Sigmoid colon (tissue), 6 donors: ENCODE measurements at regions not wholly inside any gene's neighbourhood (a gene's known extent, or its start where the extent isn't known, plus 50 kb on each side); places are given as distances from the start of the nearest gene placed in this dataset.

Experiments
- DNase-seq: peaks from one replicate; pipeline ENCODE4 v3.0.0-alpha.2; 2019
- H3K27ac ChIP-seq, 4 donors: fragments of 200-600 bp; sonication (generic); one replicate each; pipeline ENCODE4 v1.5.1; 2016 to 2019; ENCODE audit warnings: mild to moderate bottlenecking in 1 of 4
- H3K27me3 ChIP-seq, 3 donors: fragments of 200-600 bp; sonication (generic); one replicate each; pipeline ENCODE4 v1.5.1; 2019; ENCODE audit warnings: mild to moderate bottlenecking in 1 of 3
- H3K36me3 ChIP-seq, 4 donors: fragments of 200-600 bp; sonication (generic); one replicate each; pipeline ENCODE4 v1.5.1; 2016 to 2019
- H3K4me1 ChIP-seq, 4 donors: fragments of 200-600 bp; sonication (generic); one replicate each; pipeline ENCODE4 v1.5.1; 2017 to 2019
- H3K4me3 ChIP-seq, 4 donors: fragments of 200-600 bp; sonication (generic); one replicate each; pipeline ENCODE4 v1.5.1; 2017 to 2019; ENCODE audit warnings: mild to moderate bottlenecking in 2 of 4, moderate library complexity in 1 of 4
- H3K9me3 ChIP-seq, 4 donors: fragments of 200-600 bp in 3 of 4; sonication (generic) in 3 of 4; one replicate each; pipeline versions ENCODE4 v1.5.1 to v1.6.1; 2013 to 2019
- CTCF ChIP-seq, 4 experiments: fragments of 450-650 bp in 3 of 4; fragments of 200-600 bp in 1 of 4; IDR thresholded peaks; one replicate each; pipeline ENCODE4 v1.5.1; 2016 to 2019; ENCODE audit warnings: antibody characterized with exemption in 4 of 4, mild to moderate bottlenecking in 3 of 4, moderate library complexity in 2 of 4
- EP300 ChIP-seq, 4 donors: sonication (generic); formaldehyde crosslinking; IDR thresholded peaks; one replicate each; pipeline ENCODE4 v1.6.1; 2017; ENCODE audit warnings: antibody characterized with exemption in 4 of 4
- POLR2A ChIP-seq, 2 donors: fragments of 450-650 bp; IDR thresholded peaks; one replicate each; pipeline ENCODE4 v1.6.1; 2016; ENCODE audit warnings: antibody characterized with exemption in 2 of 2, mild to moderate bottlenecking in 2 of 2, moderate library complexity in 2 of 2
- POLR2AphosphoS5 ChIP-seq, 4 donors: sonication (generic); formaldehyde crosslinking; IDR thresholded peaks; one replicate each; pipeline ENCODE4 v1.6.1; 2017; ENCODE audit warnings: antibody characterized with exemption in 4 of 4
- WGBS, 2 donors: extraction: QIAGEN DNeasy Blood & Tissue Kit; methylation state at CpG; one replicate each; pipeline ENCODE4 v1.1.7; 2013; 5-methylcytosine and 5-hydroxymethylcytosine counted together
- intact Hi-C: fragments of 100-400 bp; cut with DNase I; formaldehyde crosslinking; loops from one replicate; pipeline ENCODE4 v1.15.1; 2023
- donor health status: healthy with polysubstance abuse.
- donor health status: healthy.

DNA sequence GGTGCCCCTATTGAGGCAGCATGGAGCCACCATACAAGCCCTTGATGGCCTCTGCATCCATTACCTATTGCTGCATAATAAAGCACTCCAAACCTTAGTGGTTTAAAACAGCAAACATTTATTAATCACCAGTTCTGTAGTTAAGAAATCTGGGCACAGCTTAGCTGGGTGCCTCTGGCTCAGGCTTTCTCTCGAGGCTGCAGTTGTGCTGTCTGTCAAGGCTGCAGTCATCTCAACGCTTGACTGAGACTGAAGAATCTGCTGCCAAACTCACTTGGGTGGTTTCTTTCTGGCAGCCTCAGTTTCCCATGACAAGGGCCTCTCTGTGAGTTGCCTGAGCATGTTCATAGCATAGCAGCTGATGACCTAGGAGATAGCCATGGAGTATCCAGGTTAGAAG lies 207.4 kb upstream of the LRFN2 start:
- no peaks in the 10 kb centered on the region for H3K27me3 ChIP-seq
- DNase-seq: no peak
- 78 to 82% methylated on average over 2 of the region's 2 CpGs for WGBS, 2 donors
- intact Hi-C loops: no loop called here
- H3K9me3 ChIP-seq: no peaks in the 10 kb centered on the region
- H3K36me3 ChIP-seq: no peaks in the 10 kb centered on the region
- no peak overlapping the region for H3K27ac ChIP-seq
- H3K4me1 ChIP-seq: no peaks in the 10 kb centered on the region
- H3K4me3 ChIP-seq: no peak overlapping the region
- TF ChIP-seq POLR2AphosphoS5 (IDR thresholded peaks at IDR 0.05) (no peak), EP300 (IDR thresholded peaks at IDR 0.05) (no peak), CTCF (IDR thresholded peaks at IDR 0.05) (no peak), POLR2A (IDR thresholded peaks at IDR 0.05) (no peak)

DNA sequence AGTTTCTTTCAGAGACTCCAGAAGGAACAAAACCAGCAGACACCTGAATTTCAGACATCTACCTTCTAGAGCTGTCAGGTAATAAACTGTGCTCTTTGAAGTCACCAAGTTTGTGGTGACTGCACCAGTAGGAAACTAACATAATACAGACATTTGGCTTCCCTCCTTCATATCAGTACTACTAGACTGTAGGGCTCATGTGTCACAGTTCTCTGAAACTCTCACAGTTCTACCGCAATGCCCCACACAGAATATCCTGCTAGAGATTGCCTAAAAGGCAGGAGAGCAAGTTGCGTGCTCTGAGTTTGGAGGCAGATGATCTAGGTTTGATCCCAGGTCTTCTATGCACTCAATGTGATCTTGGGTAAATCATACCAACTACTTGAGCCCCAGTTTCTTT lies 205.0 kb upstream of the LRFN2 start:
- no peak for DNase-seq
- Histone ChIP-seq H3K27ac (no peak overlapping the region), H3K27me3 (no peaks in the 10 kb centered on the region), H3K4me3 (no peak overlapping the region), H3K9me3 (no peaks in the 10 kb centered on the region), H3K36me3 (no peaks in the 10 kb centered on the region), H3K4me1 (peaks cover 0 to 9% (median 4%) of the 10 kb centered on the region in 4 donors)
- 93 to 98% methylated on average over 2 of the region's 2 CpGs for WGBS, 2 donors
- intact Hi-C loops: no loop called here
- TF ChIP-seq POLR2AphosphoS5 (IDR thresholded peaks at IDR 0.05): no peak

- DNase-seq: no peak
- WGBS, 2 donors: 34 to 41% methylated on average over 4 of the region's 4 CpGs
- H3K4me3 ChIP-seq: no peak overlapping the region
- H3K27ac ChIP-seq: no peak overlapping the region
- intact Hi-C loops: no loop called here
- H3K36me3 ChIP-seq: no peaks in the 10 kb centered on the region
- H3K9me3 ChIP-seq: no peaks in the 10 kb centered on the region
- peaks cover 0 to 9% (median 4%) of the 10 kb centered on the region in 4 donors for H3K4me1 ChIP-seq
- H3K27me3 ChIP-seq: no peaks in the 10 kb centered on the region
- TF ChIP-seq POLR2AphosphoS5 (IDR thresholded peaks at IDR 0.05) (no peak), POLR2A (IDR thresholded peaks at IDR 0.05) (no peak), CTCF (IDR thresholded peaks at IDR 0.05) (no peak), EP300 (IDR thresholded peaks at IDR 0.05) (no peak)
Measured at GRCh38 chr6:40791004-40791403, 203.8 kb upstream of the LRFN2 start.

DNA sequence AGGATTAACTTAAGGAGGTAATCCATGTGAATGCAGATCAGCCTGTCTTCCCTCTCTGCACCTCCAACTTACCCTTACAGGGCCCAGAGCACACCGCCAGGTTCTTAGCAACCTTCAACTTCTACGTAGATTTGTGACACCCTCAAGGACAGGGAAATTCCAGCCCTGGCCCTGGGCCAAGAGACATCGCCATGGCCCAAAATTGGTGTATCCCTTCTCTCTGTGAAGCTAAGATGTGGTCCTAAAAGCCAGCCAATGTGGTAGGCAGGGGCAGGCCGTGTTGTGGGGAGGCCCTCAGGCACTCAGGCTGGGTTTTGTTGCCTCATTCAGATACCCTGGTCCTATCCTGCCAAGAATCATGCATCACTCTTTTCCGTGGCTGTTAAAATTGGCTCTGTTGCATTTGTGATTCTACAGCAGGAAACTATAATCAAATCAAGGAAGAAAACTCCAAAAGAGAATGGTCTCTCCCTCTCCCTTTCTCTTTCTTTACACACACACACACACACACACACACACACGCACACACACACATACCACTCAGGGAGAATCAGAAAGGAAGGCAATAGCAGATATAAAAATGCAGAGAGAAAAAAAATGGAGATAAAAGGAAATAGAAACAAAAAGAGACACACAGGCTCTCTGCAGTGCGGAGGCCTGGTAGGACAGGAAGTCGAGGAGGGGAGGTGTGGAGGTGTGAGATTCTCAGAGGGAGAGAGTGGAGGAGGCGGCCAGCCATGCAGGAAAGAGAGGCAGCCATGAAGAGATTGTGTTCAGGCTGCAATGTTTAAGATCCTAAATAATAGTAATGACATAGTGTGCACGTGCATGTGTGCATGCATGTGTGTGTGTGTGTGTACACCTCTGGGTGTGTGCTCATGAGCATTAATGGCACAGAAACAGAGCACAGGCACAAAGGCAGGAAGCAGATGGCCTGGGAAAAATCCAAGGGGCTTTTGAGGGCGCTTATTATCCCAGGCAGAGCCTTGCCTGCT lies 201.8 kb upstream of the LRFN2 start:
- H3K4me3 ChIP-seq: no peak overlapping the region
- H3K36me3 ChIP-seq: no peaks in the 10 kb centered on the region
- WGBS, 2 donors: 59 to 76% methylated on average over 11 of the region's 11 CpGs
- intact Hi-C loops: no loop called here
- H3K4me1 ChIP-seq: peaks cover 0 to 9% (median 4%) of the 10 kb centered on the region in 4 donors
- H3K27me3 ChIP-seq: no peaks in the 10 kb centered on the region
- DNase-seq: no peak
- H3K9me3 ChIP-seq: no peaks in the 10 kb centered on the region
- TF ChIP-seq POLR2A (IDR thresholded peaks at IDR 0.05) (no peak), POLR2AphosphoS5 (IDR thresholded peaks at IDR 0.05) (no peak), EP300 (IDR thresholded peaks at IDR 0.05) (no peak), CTCF (IDR thresholded peaks at IDR 0.05) (no peak)
- H3K27ac ChIP-seq: no peak overlapping the region

DNA sequence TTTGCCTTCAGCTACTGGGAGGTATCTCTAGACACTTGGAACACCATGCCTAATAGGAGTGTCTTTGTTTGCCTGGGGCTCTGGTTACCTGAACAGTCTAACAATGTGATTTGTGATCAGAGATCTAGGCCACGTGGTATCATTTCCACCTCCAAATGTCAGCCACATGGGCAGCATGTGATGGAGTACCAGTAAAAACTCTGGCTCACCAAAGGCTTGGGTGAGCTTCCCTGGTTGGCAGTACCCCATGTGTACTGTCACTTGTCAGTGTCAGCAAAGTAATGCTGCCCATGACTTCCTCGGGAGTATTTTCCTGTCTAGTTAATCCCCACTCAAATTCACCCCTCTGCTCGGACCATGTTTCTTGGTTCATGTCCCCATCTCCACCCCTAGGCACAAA lies 195.2 kb upstream of the LRFN2 start:
- WGBS, 2 donors: 87 to 89% methylated on average over 3 of the region's 3 CpGs

More for the DNA sequence above, 195.2 kb upstream of the LRFN2 start:
- no peak for TF ChIP-seq POLR2A (IDR thresholded peaks at IDR 0.05)
- no peak for TF ChIP-seq EP300 (IDR thresholded peaks at IDR 0.05)
- TF ChIP-seq CTCF (IDR thresholded peaks at IDR 0.05): no peak
- TF ChIP-seq POLR2AphosphoS5 (IDR thresholded peaks at IDR 0.05): no peak
- Histone ChIP-seq H3K27ac (no peak overlapping the region), H3K4me3 (no peak overlapping the region), H3K9me3 (no peaks in the 10 kb centered on the region), H3K36me3 (no peaks in the 10 kb centered on the region), H3K27me3 (no peaks in the 10 kb centered on the region), H3K4me1 (no peaks in the 10 kb centered on the region)
- intact Hi-C loops: no loop called here
- DNase-seq: no peak
